ENCODE measurements at regions not wholly inside any gene's neighbourhood (a gene's known extent, or its start where the extent isn't known, plus 50 kb on each side); places are given as distances from the start of the nearest gene placed in this dataset.

DNA sequence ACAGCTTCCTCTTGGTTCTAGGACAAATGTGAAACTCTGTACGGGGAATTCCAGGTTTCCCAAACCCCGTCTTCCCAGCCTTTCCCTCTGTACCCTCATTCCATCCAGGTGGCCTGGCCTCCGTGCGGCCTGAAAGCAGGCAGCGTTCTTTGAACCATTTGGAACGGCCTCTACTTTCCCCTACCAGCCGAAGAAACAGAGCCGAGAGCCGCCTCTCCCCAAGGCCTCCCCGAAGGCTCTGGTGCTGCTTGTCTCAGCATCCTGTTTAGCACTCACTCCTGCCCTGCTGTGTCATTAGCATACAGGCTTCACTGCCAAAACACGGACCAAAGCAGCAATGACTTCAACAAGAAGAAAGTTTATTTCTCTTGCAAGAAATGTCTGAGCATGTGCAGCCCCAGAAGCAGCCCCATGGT is 137.7 kb downstream of the HSD17B3 start:
- no peak overlapping the region for H3K27ac ChIP-seq
- WGBS = 90% methylated on average over 11 of the region's 11 CpGs
- DNase-seq (ENCODE audit: low spot score) = no peak

DNA sequence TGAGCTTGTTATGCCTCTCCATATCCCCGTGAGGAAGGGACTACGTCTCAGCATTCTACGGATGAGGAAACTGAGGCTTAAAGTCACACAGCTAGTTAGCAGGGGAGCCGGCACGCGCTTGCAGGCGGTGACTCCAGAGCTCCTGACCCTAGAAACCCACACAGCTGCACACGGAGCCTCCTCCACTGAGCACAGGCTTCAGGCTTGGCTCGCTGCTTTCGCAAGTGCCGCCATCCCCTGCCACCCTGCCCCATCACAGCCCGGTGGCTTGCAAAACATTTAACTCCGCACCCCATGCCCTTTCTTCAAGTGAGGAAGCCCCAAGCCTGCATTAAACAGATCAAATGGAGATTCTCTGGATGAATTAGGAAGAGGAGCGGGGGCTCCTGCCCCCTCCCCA is 138.3 kb downstream of the HSD17B3 start:
- no peak overlapping the region for H3K4me3 ChIP-seq
- H3K27me3 ChIP-seq (replicated peaks; ENCODE audit: insufficient read depth) = no peaks in the 10 kb centered on the region
- H3K36me3 ChIP-seq = no peaks in the 10 kb centered on the region
- 89% methylated on average over 14 of the region's 14 CpGs for WGBS
- no peaks in the 10 kb centered on the region for H3K4me1 ChIP-seq (replicated peaks)
- H3K9me3 ChIP-seq = no peaks in the 10 kb centered on the region
- DNase-seq (ENCODE audit: low spot score) = no peak
- no peak overlapping the region for H3K27ac ChIP-seq
- intact Hi-C loops (cut with DNase I) = no loop called here
- TF ChIP-seq POLR2A (IDR thresholded peaks at IDR 0.05) (no peak), POLR2AphosphoS5 (IDR thresholded peaks at IDR 0.05) (no peak)
- TF ChIP-seq, protein P1, sequence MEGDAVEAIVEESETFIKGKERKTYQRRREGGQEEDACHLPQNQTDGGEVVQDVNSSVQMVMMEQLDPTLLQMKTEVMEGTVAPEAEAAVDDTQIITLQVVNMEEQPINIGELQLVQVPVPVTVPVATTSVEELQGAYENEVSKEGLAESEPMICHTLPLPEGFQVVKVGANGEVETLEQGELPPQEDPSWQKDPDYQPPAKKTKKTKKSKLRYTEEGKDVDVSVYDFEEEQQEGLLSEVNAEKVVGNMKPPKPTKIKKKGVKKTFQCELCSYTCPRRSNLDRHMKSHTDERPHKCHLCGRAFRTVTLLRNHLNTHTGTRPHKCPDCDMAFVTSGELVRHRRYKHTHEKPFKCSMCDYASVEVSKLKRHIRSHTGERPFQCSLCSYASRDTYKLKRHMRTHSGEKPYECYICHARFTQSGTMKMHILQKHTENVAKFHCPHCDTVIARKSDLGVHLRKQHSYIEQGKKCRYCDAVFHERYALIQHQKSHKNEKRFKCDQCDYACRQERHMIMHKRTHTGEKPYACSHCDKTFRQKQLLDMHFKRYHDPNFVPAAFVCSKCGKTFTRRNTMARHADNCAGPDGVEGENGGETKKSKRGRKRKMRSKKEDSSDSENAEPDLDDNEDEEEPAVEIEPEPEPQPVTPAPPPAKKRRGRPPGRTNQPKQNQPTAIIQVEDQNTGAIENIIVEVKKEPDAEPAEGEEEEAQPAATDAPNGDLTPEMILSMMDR (IDR thresholded peaks at IDR 0.05) = no peak

More for the DNA sequence above, 137.7 kb downstream of the HSD17B3 start:
- Histone ChIP-seq H3K27me3 (replicated peaks; ENCODE audit: insufficient read depth) (no peaks in the 10 kb centered on the region), H3K36me3 (no peaks in the 10 kb centered on the region), H3K4me3 (no peak overlapping the region), H3K4me1 (replicated peaks) (peaks cover 2% of the 10 kb centered on the region), H3K9me3 (no peaks in the 10 kb centered on the region)
- intact Hi-C loops (cut with DNase I) = no loop called here
- no peak for TF ChIP-seq POLR2AphosphoS5 (IDR thresholded peaks at IDR 0.05)
- no peak for TF ChIP-seq POLR2A (IDR thresholded peaks at IDR 0.05)
- TF ChIP-seq, protein P1 (IDR thresholded peaks at IDR 0.05) = no peak

DNA sequence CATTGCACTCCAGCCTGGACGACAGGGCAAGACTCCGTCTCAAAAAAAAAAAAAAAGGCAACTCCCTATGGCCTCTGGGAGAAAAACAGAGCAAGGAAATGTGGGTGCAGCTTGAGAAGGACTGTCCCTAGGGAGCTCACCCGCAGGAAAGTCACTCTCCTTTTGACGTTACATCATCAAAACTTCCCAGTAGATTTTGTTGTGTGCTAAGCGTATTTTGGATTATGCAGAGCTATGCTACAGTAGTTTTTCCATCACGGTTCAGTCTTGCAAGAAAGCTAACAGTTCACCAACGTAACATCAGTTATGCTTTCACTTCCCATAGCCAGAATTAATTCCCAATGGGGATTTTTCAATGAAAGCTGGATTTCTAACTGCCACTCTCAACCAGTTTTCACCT is 138.8 kb downstream of the HSD17B3 start:
- intact Hi-C loops (cut with DNase I) = no loop called here
- 82% methylated on average over 7 of the region's 7 CpGs for WGBS

GRCh38 chr9:96161819-96162218 is 140.2 kb downstream of the HSD17B3 start:
- Histone ChIP-seq H3K9me3 (no peaks in the 10 kb centered on the region), H3K4me1 (replicated peaks) (no peaks in the 10 kb centered on the region), H3K27ac (no peak overlapping the region), H3K4me3 (no peak overlapping the region), H3K27me3 (replicated peaks; ENCODE audit: insufficient read depth) (no peaks in the 10 kb centered on the region), H3K36me3 (no peaks in the 10 kb centered on the region)
- no peak for DNase-seq (ENCODE audit: low spot score)
- intact Hi-C loops (cut with DNase I) = no loop called here
- no peak for TF ChIP-seq POLR2AphosphoS5 (IDR thresholded peaks at IDR 0.05)
- no peak for TF ChIP-seq POLR2A (IDR thresholded peaks at IDR 0.05)
- TF ChIP-seq, protein P1 (IDR thresholded peaks at IDR 0.05) = no peak
- 79% methylated on average over 7 of the region's 7 CpGs for WGBS

More for the DNA sequence above, 138.8 kb downstream of the HSD17B3 start:
- Histone ChIP-seq H3K27me3 (replicated peaks; ENCODE audit: insufficient read depth) (no peaks in the 10 kb centered on the region), H3K36me3 (no peaks in the 10 kb centered on the region), H3K4me1 (replicated peaks) (no peaks in the 10 kb centered on the region), H3K4me3 (no peak overlapping the region), H3K27ac (no peak overlapping the region), H3K9me3 (no peaks in the 10 kb centered on the region)
- DNase-seq (ENCODE audit: low spot score) = no peak
- TF ChIP-seq, protein P1 (IDR thresholded peaks at IDR 0.05) = no peak
- TF ChIP-seq POLR2AphosphoS5 (IDR thresholded peaks at IDR 0.05) (no peak), POLR2A (IDR thresholded peaks at IDR 0.05) (no peak)

GRCh38 chr9:96160866-96161265 is 141.1 kb downstream of the HSD17B3 start:
- Histone ChIP-seq H3K27me3 (replicated peaks; ENCODE audit: insufficient read depth) (no peaks in the 10 kb centered on the region), H3K36me3 (no peaks in the 10 kb centered on the region), H3K9me3 (no peaks in the 10 kb centered on the region), H3K27ac (no peak overlapping the region), H3K4me3 (no peak overlapping the region), H3K4me1 (replicated peaks) (no peaks in the 10 kb centered on the region)
- no peak for DNase-seq (ENCODE audit: low spot score)
- intact Hi-C loops (cut with DNase I) = no loop called here
- no peak for TF ChIP-seq POLR2AphosphoS5 (IDR thresholded peaks at IDR 0.05)
- TF ChIP-seq POLR2A (IDR thresholded peaks at IDR 0.05) = no peak
- TF ChIP-seq, protein P1 (IDR thresholded peaks at IDR 0.05) = no peak
- WGBS = 97% methylated on average over 5 of the region's 5 CpGs

Data from prostate gland (tissue), 2 donors.